ENCODE measurements at regions not wholly inside any gene's neighbourhood (a gene's known extent, or its start where the extent isn't known, plus 50 kb on each side); places are given as distances from the start of the nearest gene placed in this dataset.

- Mint-ChIP-seq H3K4me1 (no peaks in the 10 kb centered on the region), H3K9me3 (ENCODE audit: insufficient read depth) (peaks cover 2% of the 10 kb centered on the region), H3K27ac (no peak overlapping the region), H3K4me3 (no peak overlapping the region), H3K27me3 (no peaks in the 10 kb centered on the region)
- H3K36me3 ChIP-seq (replicated peaks in 1 of 2; ENCODE audit: control extremely low read depth in 1 of 2, control insufficient read depth in 1 of 2, extremely low read depth in 1 of 2, insufficient read depth in 2 of 2, low read length in 1 of 2) = no peaks in the 10 kb centered on the region
- H3K27ac ChIP-seq (ENCODE audit: low read length in 2 of 2) = no peak overlapping the region
- ChIA-PET POLR2A (no interaction called here), CTCF (no interaction called here)
- H3K4me2 ChIP-seq (replicated peaks; ENCODE audit: low read depth, low read length, poor library complexity, severe bottlenecking) = no peak overlapping the region
- DNase-seq (no peak), ATAC-seq (ENCODE audit: low read depth) (no peak)
- no peak overlapping the region for H2AFZ ChIP-seq (ENCODE audit: insufficient read depth, low read depth, low read length, poor library complexity, severe bottlenecking)
- TF ChIP-seq CTCF (IDR thresholded peaks at IDR 0.05) (no peak), EZH2 (IDR thresholded peaks at IDR 0.05; ENCODE audit: borderline replicate concordance, insufficient read depth, low read depth, low read length, poor library complexity, severe bottlenecking) (no peak)
- no peaks in the 10 kb centered on the region for H3K27me3 ChIP-seq (replicated peaks in 1 of 4; ENCODE audit: control extremely low read depth in 1 of 4, control insufficient read depth in 3 of 4, insufficient read depth in 4 of 4, low read length in 3 of 4)
- H3K9ac ChIP-seq (ENCODE audit: low read length) = no peak overlapping the region
- no peaks in the 10 kb centered on the region for H3K9me3 ChIP-seq (ENCODE audit: control extremely low read depth in 1 of 3, control insufficient read depth in 2 of 3, insufficient read depth in 1 of 3, low read length in 2 of 3)
- H3K4me3 ChIP-seq (ENCODE audit: control extremely low read depth in 1 of 5, extremely low read depth in 1 of 5, insufficient read depth in 1 of 5, low read depth in 2 of 5, low read length in 4 of 5) = no peak overlapping the region
- WGBS (ENCODE audit: insufficient coverage) = 95% methylated on average over 2 of the region's 6 CpGs
- no peaks in the 10 kb centered on the region for H3K79me2 ChIP-seq (ENCODE audit: control insufficient read depth, insufficient read depth, low read length)
- intact Hi-C loops (cut with micrococcal nuclease) = no loop called here
- H4K20me1 ChIP-seq (ENCODE audit: control insufficient read depth, insufficient read depth, low read length, poor library complexity, severe bottlenecking) = no peaks in the 10 kb centered on the region
- no peaks in the 10 kb centered on the region for H3K4me1 ChIP-seq (ENCODE audit: control insufficient read depth in 2 of 2, insufficient read depth in 2 of 2, low read length in 2 of 2)
These were observed 115.8 kb downstream of the CAPZA3 start for GRCh38 chr12:18853570-18854366.

- ATAC-seq (ENCODE audit: low read depth) = no peak
- H3K79me2 ChIP-seq (ENCODE audit: control insufficient read depth, insufficient read depth, low read length) = no peaks in the 10 kb centered on the region
- intact Hi-C loops (cut with micrococcal nuclease) = no loop called here
- H4K20me1 ChIP-seq (ENCODE audit: control insufficient read depth, insufficient read depth, low read length, poor library complexity, severe bottlenecking) = no peaks in the 10 kb centered on the region
- H3K27ac ChIP-seq (ENCODE audit: low read length in 2 of 2) = no peak overlapping the region
- TF ChIP-seq EZH2 (IDR thresholded peaks at IDR 0.05; ENCODE audit: borderline replicate concordance, insufficient read depth, low read depth, low read length, poor library complexity, severe bottlenecking) = no peak
- no peak for TF ChIP-seq CTCF (IDR thresholded peaks at IDR 0.05)
- no peak overlapping the region for H3K4me3 ChIP-seq (ENCODE audit: control extremely low read depth in 1 of 5, extremely low read depth in 1 of 5, insufficient read depth in 1 of 5, low read depth in 2 of 5, low read length in 4 of 5)
- no peak overlapping the region for H3K9ac ChIP-seq (ENCODE audit: low read length)
- no peak for DNase-seq
- no peaks in the 10 kb centered on the region for H3K27me3 Mint-ChIP-seq
- H3K9me3 Mint-ChIP-seq (ENCODE audit: insufficient read depth) = no peaks in the 10 kb centered on the region
- H3K4me3 Mint-ChIP-seq = no peak overlapping the region
- no peaks in the 10 kb centered on the region for H3K9me3 ChIP-seq (ENCODE audit: control extremely low read depth in 1 of 3, control insufficient read depth in 2 of 3, insufficient read depth in 1 of 3, low read length in 2 of 3)
- H3K27me3 ChIP-seq (replicated peaks in 1 of 4; ENCODE audit: control extremely low read depth in 1 of 4, control insufficient read depth in 3 of 4, insufficient read depth in 4 of 4, low read length in 3 of 4) = no peaks in the 10 kb centered on the region
- H3K4me1 Mint-ChIP-seq = no peaks in the 10 kb centered on the region
- CTCF ChIA-PET = no interaction called here
- POLR2A ChIA-PET = no interaction called here
- H3K36me3 ChIP-seq (replicated peaks in 1 of 2; ENCODE audit: control extremely low read depth in 1 of 2, control insufficient read depth in 1 of 2, extremely low read depth in 1 of 2, insufficient read depth in 2 of 2, low read length in 1 of 2) = no peaks in the 10 kb centered on the region
- H2AFZ ChIP-seq (ENCODE audit: insufficient read depth, low read depth, low read length, poor library complexity, severe bottlenecking) = no peak overlapping the region
- H3K4me2 ChIP-seq (replicated peaks; ENCODE audit: low read depth, low read length, poor library complexity, severe bottlenecking) = no peak overlapping the region
- H3K4me1 ChIP-seq (ENCODE audit: control insufficient read depth in 2 of 2, insufficient read depth in 2 of 2, low read length in 2 of 2) = no peaks in the 10 kb centered on the region
- no peak overlapping the region for H3K27ac Mint-ChIP-seq
These were observed 119.7 kb downstream of the CAPZA3 start for GRCh38 chr12:18857656-18858055.

All from B cell (primary cell).